ENCODE measurements at regions not wholly inside any gene's neighbourhood (a gene's known extent, or its start where the extent isn't known, plus 50 kb on each side); places are given as distances from the start of the nearest gene placed in this dataset.

DNA sequence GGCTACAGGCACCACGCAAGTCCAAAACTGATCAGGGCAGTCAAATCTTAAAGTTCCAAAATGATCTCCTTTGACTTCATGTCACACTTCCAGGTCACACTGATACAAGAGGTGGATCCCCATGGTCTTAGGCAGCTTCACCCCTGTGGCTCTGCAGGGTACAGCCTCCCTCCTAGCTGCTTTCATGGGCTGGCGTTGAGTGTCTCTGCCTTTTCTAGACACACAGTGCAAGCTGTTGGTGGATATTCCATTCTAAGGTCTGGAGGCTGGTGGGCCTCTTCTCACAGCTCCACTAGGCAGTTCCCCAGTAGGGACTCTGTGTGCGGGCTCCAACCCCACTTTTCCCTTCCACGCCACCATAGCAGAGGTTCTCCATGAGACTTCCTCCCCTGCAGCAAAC is 838.2 kb upstream of the CHAC2 start:
- no peak for DNase-seq

DNA sequence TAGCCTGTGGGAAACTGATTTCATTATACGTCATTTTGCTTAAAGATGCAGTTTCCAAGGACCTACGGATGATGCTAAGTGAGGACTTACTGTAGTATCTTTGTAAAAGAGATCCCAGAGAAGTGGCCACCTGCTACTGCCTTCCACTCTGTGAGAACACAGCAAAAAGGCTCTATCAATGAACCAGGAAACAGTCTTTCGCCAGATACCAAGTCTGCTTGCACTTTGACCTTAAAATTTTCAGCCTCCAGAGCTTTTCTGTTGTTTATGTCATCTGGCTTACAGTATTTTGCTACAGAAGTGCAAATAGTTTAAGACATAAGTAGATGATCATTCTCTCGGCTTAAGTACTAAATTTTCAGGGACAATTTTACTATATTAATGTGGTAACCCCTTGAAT is 847.9 kb upstream of the CHAC2 start:
- DNase-seq, result no peak

DNA sequence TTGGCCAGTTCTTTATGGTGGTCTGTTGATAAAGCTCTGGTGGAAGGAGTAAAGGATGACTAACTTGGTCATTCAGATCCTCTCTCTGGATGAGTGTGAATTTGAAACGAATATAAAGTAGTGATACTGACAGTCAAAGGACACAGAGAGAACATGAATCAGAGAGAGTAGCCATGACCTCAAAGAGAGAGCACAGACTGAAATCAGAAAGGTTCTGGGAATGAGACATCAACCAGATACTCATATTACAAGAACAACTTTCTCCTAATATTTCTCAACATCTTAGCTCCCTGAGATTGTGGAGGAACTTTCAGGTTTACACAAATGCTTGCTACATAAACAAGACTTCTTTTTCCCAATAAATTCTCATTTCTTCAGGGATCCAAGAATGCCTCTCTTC is 849.1 kb upstream of the CHAC2 start:
- DNase-seq, result no peak

DNA sequence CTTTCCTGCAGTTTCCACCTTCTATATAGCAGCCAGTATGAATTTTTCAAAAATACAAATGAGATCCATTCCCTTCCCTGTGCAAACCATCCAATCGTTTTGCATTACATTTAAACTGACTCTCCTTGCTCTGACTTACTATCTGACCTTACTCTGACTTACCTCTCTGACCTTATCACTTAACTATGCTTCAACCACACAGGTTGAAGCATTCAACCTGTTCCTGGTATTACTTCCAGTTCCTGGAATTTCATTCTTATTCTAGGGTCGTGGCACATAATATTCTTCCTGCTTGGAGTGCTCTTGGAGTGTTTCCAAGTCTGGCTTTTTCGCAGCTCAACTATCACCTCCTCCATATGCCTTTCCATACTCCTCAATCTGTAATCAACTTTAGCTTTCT is 850.6 kb upstream of the CHAC2 start:
- DNase-seq, result no peak

DNA sequence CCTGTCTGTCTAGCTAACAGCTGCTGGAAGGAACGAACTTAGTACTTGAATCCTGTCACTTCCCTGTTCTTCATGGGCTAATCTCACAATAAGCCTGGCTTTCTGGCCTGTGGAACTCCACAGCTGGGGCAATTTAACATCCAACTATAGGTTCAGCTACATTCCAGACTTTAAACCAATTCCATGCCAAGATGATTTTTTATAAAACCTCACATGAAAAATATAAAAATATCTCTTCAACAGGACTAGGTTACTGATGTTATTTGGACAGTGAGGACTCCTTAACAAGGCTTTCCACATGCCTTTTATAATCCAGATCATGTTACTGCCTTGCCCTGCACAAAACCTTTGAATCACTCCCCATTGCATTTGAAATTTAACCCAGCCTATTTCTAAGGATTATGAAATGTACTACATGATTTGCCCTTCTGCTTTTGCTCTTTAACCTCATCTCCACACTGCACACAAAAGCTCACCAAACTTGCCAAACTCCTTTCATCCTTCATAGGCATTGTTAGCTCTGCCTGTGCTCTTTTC is 863.2 kb upstream of the CHAC2 start:
- DNase-seq, result peak; percentile 43

DNA sequence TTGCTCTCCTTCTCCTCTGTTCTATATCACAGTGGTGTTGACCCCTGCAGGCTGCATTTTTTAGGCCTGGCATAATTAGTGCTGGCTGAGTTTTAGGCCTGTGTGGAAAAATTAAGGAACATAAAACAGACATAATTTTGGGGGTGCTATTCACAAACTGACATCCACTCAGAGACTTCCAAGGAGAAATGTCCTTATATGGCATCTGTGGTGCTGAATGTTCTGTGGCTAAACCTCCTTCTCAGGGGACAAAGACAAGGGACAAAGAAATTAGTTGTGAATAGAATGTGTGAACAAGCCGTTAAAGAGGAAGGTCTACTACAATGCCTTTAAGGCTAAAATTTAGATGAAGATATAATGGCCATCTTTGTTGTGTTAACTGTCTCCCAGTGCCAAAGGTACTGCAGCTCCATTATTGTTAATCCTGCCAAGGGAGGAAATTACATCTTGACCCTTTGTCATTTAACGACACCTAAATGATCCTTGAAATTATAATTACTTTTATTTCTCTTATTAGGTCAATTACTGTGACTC is 870.0 kb upstream of the CHAC2 start:
- no peak for DNase-seq

DNA sequence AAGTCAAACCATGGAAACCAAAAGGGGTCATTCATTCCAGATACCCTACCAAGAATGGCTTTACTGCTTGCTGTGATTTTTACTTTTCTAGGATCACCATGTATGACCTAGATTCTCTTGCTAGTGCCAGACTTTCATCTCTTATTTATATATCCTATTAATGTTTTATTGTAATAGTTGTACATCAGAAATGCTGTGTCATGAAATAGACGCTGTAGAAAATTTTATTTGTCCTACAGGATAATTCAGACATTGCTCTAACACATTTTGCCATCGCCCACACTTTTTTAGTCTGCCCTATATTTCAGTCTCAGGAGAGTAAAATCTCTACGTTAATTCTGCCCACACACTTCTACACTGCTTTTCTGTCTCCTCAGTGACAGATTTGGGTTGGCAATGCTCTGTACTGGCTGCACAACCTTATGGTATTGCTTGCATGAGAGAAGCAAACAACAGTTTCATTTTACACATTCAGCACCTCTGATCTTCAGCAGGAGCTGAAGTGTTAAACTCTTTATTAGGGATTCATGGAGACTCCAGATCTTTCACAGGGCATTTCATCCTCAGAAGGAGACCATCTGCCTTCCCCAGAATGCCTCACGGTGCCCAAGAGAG is 871.8 kb upstream of the CHAC2 start:
- no peak for DNase-seq

DNA sequence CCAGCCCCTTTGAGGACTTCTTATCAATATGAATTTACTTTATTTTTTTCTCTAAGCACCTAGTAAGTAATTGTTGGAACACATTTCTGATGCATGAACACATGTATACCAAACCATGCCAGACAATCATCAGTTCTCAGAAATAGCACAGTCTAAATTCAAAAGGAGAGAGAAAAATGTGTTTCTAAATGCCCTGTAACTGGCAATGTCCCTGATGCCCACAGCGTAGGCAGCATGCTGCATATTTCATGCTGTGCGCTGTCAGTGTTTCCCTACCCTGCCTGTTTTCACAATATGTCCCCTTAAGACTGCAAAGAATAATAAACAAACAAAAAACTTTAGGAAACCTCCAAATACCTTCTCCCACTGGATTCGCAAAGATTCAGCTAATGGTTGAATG is 881.0 kb upstream of the CHAC2 start:
- no peak for DNase-seq

DNA sequence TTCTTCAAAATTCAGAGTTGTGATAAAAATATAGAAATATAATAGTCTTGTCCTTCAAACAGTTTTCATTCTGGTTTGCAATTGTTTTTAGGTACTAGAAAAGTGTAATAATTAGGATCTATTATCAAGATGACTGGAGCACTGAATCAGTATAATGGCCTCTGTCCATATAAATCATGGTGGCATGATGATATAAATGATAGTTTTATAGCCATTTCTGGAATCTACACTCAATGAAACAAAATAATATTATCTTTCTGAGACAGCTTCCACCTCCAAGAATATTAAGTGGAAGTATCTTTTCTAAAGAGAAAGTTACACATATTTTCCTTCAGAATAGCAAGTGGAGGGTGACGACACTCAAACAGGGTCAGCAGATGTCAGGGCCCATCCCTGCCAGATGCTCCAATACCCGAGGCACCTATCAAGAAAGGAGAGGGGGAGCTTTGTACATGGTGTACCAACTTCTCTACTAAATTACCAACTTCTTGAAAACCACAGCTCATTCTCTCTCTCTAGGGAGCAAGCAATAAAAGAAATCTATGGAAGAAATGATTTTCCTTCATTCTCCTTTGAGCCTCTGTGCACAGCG is 882.7 kb upstream of the CHAC2 start:
- no peak for DNase-seq

DNA sequence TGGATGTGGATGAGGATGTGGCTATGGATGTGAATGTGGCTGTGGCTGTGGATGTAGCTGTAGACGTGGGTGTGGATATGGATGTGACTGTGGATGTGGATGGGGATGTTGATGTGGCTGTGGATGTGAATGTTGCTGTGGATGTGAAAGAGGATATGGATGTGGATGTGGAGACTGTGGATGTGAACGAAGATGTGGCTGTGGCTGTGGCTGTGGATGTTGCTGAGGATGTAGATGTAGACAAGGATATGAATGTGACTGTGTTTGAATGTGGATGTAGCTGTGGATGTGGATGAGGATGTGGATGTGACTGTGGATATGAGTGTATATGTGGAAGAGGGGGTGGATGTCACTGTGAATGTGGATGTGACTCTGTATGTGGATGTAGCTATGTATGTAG is 884.6 kb upstream of the CHAC2 start:
- no peak for DNase-seq

DNA sequence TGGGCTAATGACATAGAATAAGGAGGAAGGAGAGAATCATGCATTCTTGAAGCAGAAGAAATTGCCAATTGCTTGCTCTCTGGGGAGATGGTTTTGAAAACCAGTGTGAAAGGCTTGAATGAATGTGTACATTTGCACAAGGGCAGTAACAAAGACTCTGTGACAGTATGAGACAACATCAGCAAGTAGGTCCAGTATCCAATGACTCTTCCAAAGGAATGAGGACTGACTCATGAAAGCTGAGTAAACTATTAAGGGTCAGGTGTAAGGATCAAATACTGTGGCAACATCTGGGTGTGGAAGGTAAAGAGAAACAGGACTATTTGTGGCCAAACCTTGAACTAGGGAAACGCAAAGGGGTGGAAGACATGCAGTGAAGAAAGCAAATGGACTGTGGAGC is 886.0 kb upstream of the CHAC2 start:
- no peak for DNase-seq

DNA sequence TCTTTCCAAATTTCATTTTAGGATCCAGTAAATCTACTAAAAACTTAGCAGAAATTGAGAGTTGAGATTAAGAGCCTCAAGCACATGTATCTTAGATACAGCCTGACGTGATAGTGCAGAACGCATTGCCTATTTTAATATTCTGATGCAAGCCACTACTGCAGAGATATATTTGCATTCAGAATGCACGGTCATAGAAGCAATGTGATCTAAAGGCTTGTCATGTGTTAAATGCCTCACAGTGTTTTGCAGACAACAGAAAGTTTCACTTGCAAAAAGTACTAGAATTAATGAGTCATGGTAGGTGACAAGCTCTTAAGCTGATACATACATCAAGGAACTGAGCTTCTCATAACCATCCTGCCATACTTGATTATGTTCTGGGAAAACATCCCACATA is 886.7 kb upstream of the CHAC2 start:
- no peak for DNase-seq

DNA sequence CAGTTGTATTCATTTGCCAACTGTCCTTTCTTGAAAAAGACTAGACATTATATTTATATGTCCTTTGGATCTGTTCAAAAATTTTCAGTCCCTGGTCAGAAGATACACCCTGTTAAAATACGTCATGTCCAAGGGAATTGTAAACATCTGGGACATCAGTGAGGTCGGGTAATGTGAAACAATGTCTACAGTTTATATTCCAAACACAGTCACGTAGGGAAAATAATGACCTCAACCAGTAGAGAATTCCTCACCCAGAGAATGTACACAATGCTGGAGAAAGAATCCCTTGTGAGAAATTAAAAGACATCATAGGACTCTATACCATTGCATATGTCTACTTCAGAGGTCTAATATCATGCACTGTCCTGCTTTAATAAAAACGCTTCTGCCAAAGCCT is 888.0 kb upstream of the CHAC2 start:
- no peak for DNase-seq

DNA sequence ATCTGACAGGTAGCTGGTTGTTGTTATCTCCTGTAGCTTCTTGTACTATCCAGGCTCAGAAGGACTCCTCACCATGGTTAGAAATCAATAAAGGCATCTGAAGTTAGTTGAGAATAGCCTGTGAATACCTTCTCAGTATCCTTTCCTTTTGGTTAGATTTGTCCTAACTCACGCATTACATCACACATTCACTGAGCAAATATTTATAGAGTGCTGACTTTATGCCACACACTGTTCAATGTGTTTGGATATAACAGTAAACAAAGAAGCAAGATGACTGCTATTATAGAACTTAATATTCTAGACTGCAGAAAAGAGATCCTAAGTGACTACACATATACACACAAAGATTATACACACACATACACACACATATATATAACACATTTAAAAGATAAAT is 889.9 kb upstream of the CHAC2 start:
- DNase-seq, result no peak

DNA sequence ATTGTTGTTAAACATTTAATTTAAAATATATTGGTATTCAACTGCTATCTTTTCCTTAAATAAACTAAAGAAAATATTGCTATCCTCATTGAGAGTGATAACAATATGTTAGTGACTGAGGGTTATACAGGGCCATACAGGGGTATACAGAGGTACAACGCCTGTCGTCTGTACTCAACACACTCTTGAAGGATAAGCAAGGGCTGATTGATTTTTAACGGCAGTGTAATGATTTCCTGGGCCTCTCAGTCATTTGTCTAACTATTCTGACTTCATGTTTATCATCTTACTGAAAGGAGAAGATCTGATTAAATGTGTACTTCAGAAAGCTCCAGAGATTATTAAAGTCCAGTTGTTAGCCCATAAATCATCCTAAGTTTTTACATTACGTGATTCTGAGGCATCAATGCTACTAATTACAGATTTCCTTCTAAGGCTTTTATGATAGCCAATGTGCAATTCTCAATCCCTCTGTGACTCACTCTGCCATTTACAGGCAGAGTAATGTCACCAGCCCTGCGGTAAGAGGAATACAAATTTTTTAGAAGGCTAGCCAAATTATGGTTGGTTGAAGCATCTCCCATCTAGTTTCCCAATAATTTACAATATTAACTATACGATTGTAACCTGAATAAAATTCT is 893.0 kb upstream of the CHAC2 start:
- DNase-seq, result no peak

DNA sequence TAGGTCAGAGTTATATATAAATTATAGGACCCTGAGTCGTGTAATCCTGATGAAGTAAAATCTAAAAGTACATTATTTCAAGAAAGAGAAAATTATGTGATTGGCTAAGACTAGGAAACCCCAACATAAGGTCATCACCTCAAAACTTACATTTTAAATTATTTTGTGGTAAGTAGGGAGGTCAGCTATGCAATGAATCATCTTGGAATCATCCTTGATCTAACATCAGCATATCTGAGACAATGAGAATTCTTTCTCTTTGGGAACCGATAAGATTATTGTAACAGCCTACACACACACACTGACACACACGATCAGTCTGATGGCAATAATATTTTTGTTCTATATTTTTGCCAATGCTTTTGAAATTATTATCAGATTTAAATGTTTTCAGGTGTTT is 904.8 kb upstream of the CHAC2 start:
- no peak for DNase-seq

DNA sequence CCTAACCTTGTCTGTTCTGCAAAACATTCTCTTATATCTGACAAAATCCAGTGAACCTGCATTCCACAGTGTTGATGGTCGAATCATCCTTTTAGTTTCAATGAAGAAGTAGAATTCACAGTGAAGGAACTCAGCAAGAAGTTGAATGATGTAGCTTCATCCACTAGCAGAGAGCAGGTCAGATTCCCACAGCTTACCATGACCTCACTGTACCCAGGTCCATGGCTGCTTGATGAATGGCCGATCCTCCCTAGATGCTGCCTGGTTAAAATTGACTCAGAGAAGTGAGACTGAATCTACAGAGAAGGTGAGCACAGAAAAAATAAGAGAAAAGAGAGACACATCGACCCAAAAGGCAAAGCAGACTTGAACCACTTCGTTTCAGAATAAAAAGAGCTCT is 906.0 kb upstream of the CHAC2 start:
- DNase-seq, result no peak

DNA sequence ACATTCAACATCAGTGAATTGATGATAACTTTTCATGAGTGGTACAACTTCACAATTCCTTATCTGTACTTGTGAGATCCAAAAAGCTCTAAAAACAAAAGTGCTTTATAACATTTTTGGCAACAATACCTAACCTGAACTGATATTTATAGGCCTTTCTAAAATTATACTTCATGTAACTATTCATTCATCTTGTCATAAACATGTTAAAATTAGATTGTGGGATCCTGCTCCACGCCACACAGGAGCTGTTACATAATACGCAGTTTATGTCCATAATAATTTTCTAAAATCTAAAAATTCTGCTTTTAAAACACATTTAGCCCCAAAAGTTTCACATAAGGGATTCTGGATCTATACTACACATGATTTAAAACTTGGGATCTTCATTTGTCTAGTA is 908.5 kb upstream of the CHAC2 start:
- DNase-seq, result no peak

DNA sequence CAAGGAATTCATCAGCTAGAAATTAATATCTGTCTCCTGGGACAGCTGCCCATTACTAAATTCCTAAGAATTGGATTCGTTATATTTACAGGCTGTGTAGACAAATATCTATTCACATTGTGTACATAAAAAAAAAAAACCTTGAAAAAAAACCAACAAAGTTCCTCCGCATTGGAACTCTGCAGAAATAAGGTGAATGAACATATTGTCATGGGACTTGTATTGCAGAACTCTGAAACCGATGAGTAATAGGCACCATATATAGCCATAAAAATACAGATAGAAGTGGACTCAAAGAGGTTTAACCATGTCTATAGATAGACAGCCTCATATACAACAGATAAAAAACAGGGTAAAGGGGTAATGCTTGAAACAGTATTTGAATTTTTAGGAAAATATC is 909.9 kb upstream of the CHAC2 start:
- no peak for DNase-seq

DNA sequence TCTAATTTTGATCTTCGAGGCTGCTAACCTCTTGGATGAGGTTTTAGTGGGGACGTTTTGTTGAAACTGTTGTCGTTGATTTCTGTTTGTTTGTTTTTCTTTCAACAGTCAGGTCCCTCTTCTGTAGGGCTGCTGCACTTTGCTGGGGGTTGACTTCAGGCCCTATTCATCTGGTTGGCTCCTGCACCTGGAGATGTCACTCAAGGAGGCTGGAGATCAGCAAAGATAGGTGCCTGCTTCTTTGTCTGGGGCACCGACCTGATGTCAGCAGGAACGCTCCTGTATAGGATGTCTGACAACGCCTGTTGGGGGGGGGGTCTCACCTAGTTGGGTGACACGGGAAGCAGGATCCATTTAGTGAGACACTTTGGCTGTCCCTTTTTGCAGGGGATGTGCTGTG is 915.6 kb upstream of the CHAC2 start:
- no peak for DNase-seq

DNA sequence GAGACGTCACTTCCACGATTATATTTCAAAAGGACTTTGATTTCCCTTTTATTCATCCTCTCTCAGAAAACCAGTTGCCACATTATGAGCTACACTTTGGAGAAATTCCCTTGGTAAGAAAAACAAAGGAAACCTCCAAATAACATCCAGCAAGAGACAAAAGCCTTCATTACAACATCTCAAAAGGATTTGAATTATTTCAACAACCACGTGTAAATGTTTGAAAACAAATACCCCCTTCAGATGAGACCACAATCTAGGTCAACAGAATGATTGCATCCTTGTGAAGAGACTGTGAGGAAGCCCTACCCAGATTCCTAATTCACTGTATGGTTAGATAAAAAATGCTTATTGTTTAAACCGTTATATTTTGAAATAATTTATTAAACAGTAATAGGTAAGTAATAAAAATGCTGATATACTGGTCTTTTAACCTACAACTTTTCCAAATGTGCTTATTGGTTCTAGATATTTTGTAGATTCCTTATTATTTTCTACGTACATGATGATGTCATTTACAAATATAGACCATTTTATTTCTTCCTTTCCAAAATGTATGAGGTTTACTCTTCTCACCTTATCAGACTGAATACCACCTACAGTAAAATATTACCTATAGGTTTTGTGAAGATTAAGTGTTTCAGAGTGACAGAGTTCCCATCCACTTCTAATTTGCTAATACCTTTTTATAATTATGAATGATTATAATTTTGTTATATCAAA is 922.7 kb upstream of the CHAC2 start:
- no peak for DNase-seq

DNA sequence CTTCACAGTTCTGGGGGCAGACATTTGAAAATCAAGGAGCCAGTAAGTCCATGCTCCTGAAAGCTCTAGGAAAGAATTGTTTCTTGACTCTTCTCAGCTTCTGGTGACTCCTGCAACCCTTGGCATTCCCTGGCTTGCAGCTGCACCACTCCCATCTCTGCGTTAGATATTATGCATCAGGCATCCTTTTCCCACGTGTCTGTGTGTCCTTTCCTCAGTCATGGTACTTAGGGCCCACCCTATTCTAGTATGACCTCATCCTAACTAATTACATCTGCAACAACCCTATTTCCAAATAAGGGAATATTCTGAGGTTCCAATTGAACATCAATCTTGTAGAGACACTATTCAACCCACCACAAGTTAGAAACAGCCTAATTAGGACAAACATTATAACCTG is 931.7 kb upstream of the CHAC2 start:
- DNase-seq, result no peak

DNA sequence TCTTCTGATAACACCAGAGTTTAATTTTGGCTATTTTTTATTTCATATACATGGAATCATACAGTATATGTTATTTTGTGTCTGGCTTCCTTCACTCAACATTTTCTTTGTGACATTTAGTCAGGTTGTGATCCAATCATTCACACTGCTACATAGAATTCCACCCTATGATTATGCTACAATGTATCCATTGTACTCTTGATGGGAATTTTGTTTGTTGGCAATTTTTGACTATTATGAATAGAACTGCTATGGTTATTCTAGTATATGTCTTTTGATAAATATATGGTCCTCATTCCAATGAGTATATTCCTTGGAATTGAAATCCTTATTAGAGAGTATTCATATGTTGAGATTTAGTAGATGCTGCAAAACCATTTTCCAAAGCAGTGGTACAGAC is 936.4 kb upstream of the CHAC2 start:
- no peak for DNase-seq

DNA sequence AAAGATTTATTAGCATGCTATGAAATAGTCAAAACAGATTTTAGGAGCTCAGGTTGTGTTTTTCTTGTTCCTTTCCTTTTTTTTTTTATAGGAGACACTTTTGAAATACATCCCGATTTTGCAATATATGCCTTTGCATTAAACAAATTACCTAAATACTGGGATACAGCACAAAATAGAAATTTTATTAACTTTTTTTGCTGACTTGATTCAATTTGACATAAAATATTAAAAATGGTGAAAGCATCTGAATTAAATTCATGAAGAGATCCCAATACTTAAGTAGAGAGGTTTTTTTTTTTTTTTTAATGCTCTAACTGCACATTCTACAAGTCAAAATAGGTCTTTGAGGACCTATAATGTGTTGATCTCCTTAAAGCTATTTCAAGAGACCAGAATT is 939.5 kb upstream of the CHAC2 start:
- no peak for DNase-seq

Data from NCI-H82 (cell line).